DOHH2 (cell line): ENCODE measurements at regions not wholly inside any gene's neighbourhood (a gene's known extent, or its start where the extent isn't known, plus 50 kb on each side); places are given as distances from the start of the nearest gene placed in this dataset.

Experiments used
- H3F3A ChIP-seq: fragments of 200-600 bp; sonication (generic), shearing (Covaris generic); 2 replicates; pipeline ENCODE4 v1.6.0; 2016; ENCODE audit warnings: antibody characterized with exemption, mild to moderate bottlenecking; ENCODE audit not compliant: control insufficient read depth, insufficient read depth
- H3K27ac ChIP-seq: fragments of 200-600 bp; sonication (generic); 2 replicates; pipeline ENCODE4 v1.5.1; 2014; ENCODE audit warnings: low read depth, mild to moderate bottlenecking, low read length, moderate library complexity
- H3K27me3 ChIP-seq: fragments of 200-600 bp; sonication (generic); 2 replicates; pipeline ENCODE4 v1.6.1; 2014; ENCODE audit warnings: mild to moderate bottlenecking, low read length, mixed read lengths; ENCODE audit not compliant: control insufficient read depth
- H3K36me3 ChIP-seq: fragments of 200-600 bp; sonication (generic); 2 replicates; pipeline ENCODE4 v1.6.1; 2014; ENCODE audit warnings: mild to moderate bottlenecking, low read length, moderate library complexity, mixed read lengths; ENCODE audit not compliant: control insufficient read depth
- H3K4me1 ChIP-seq: fragments of 200-600 bp; sonication (generic); 2 replicates; pipeline ENCODE4 v1.6.1; 2014; ENCODE audit warnings: mild to moderate bottlenecking, low read length, mixed read lengths; ENCODE audit not compliant: control insufficient read depth
- H3K4me2 ChIP-seq: fragments of 200-600 bp; sonication (generic); 2 replicates; pipeline ENCODE4 v1.6.0; 2014; ENCODE audit warnings: mild to moderate bottlenecking, low read length, moderate library complexity
- H3K4me3 ChIP-seq: fragments of 200-600 bp; sonication (generic); 2 replicates; pipeline ENCODE4 v1.5.1; 2014; ENCODE audit warnings: mild to moderate bottlenecking, low read length, mixed read lengths
- H3K79me2 ChIP-seq: fragments of 200-600 bp; sonication (generic); 2 replicates; pipeline ENCODE4 v1.6.1; 2014; ENCODE audit warnings: mild to moderate bottlenecking, low read length, mixed read lengths; ENCODE audit not compliant: control insufficient read depth
- H3K9me2 ChIP-seq: fragments of 200-600 bp; sonication (generic); replicated peaks from 2 replicates; pipeline ENCODE4 v1.6.1; 2014; ENCODE audit warnings: mild to moderate bottlenecking, low read length, mixed read lengths; ENCODE audit not compliant: control insufficient read depth
- H3K9me3 ChIP-seq: fragments of 200-600 bp; sonication (generic); 2 replicates; pipeline ENCODE4 v1.6.1; 2014; ENCODE audit warnings: antibody characterized with exemption, low read length, mixed read lengths; ENCODE audit not compliant: control insufficient read depth, insufficient read depth
- H4K20me1 ChIP-seq: fragments of 200-600 bp; sonication (generic); 2 replicates; pipeline ENCODE4 v1.6.0; 2014; ENCODE audit warnings: low read depth, mild to moderate bottlenecking, antibody characterized with exemption, low read length, moderate library complexity; ENCODE audit not compliant: control insufficient read depth, insufficient read depth
- CTCF ChIP-seq: fragments of 200-600 bp; sonication (generic); IDR thresholded peaks from one replicate; pipeline ENCODE4 v1.5.1; 2014; ENCODE audit warnings: antibody characterized with exemption, mild to moderate bottlenecking, low read depth, low read length; ENCODE audit not compliant: poor library complexity, severe bottlenecking
- EZH2phosphoT487 ChIP-seq: fragments of 200-600 bp; sonication (generic); IDR thresholded peaks from 2 replicates; pipeline ENCODE4 v1.6.1; 2017; ENCODE audit warnings: borderline replicate concordance, mild to moderate bottlenecking, antibody characterized with exemption, low read length, moderate library complexity, mixed read lengths

GRCh38 chr21:29246614-29247013, 52.1 kb upstream of the BACH1 start:
- H3K27me3 ChIP-seq = no peaks in the 10 kb centered on the region
- no peaks in the 10 kb centered on the region for H3K9me2 ChIP-seq
- no peak overlapping the region for H3K4me2 ChIP-seq
- H3F3A ChIP-seq = peaks cover 4% of the 10 kb centered on the region; the same call in 1 of the 2 replicates
- H3K79me2 ChIP-seq = no peaks in the 10 kb centered on the region
- H3K4me1 ChIP-seq = peaks cover 16% of the 10 kb centered on the region
- H3K27ac ChIP-seq = no peak overlapping the region
- no peaks in the 10 kb centered on the region for H3K36me3 ChIP-seq
- H4K20me1 ChIP-seq = no peaks in the 10 kb centered on the region
- TF ChIP-seq CTCF (no peak), EZH2phosphoT487 (no peak)
- H3K4me3 ChIP-seq = no peak overlapping the region
- peaks cover 3% of the 10 kb centered on the region for H3K9me3 ChIP-seq

- Histone ChIP-seq H3K36me3 (no peaks in the 10 kb centered on the region), H3K4me3 (no peak overlapping the region), H3K79me2 (no peaks in the 10 kb centered on the region), H3K27me3 (no peaks in the 10 kb centered on the region), H3F3A (peaks cover 4% of the 10 kb centered on the region; the same call in 1 of the 2 replicates), H3K9me2 (no peaks in the 10 kb centered on the region), H4K20me1 (no peaks in the 10 kb centered on the region), H3K9me3 (peaks cover 8% of the 10 kb centered on the region), H3K4me1 (peaks cover 16% of the 10 kb centered on the region), H3K27ac (no peak overlapping the region), H3K4me2 (no peak overlapping the region)
- TF ChIP-seq CTCF (no peak), EZH2phosphoT487 (no peak)
These were observed 50.6 kb upstream of the BACH1 start for GRCh38 chr21:29248124-29248523.
